ENCODE measurements at regions not wholly inside any gene's neighbourhood (a gene's known extent, or its start where the extent isn't known, plus 50 kb on each side); places are given as distances from the start of the nearest gene placed in this dataset.

DNA sequence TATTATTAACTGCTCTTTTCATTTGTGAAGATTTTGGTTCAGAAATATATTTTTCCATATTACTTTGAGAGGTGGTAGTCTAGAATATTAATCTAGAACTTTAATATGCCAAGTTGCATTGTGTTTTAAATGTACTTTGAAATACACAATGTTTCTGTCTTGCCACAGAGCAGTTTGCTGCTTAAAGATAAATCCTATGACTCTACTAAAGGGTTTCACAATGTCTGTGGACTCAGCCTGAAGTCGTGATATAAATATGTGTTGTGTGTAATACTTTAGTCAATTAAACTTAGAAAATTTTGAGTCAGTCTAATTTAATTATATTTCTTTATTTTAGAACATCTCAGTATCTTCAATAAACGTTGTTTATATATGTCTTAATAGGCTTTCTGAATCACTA is 1771.7 kb upstream of the PCDH7 start:
- TF ChIP-seq POLR2AphosphoS5 (IDR thresholded peaks at IDR 0.05; ENCODE audit: low read depth, low read length), result no peak
- no peak for TF ChIP-seq TAF1 (IDR thresholded peaks at IDR 0.05; ENCODE audit: borderline replicate concordance, low read depth, low read length)
- TF ChIP-seq POLR2A (IDR thresholded peaks at IDR 0.05; ENCODE audit: low read depth, low read length), result no peak
- no peak for DNase-seq (ENCODE audit: insufficient read length)
- FAIRE-seq, result no peak

- FAIRE-seq, result no peak
- no peak for TF ChIP-seq POLR2AphosphoS5 (IDR thresholded peaks at IDR 0.05; ENCODE audit: low read depth, low read length)
- no peak for TF ChIP-seq TAF1 (IDR thresholded peaks at IDR 0.05; ENCODE audit: borderline replicate concordance, low read depth, low read length)
- TF ChIP-seq POLR2A (IDR thresholded peaks at IDR 0.05; ENCODE audit: low read depth, low read length), result no peak
- DNase-seq (ENCODE audit: insufficient read length), result no peak
Measured at GRCh38 chr4:28966982-28967381, 1753.2 kb upstream of the PCDH7 start.

DNA sequence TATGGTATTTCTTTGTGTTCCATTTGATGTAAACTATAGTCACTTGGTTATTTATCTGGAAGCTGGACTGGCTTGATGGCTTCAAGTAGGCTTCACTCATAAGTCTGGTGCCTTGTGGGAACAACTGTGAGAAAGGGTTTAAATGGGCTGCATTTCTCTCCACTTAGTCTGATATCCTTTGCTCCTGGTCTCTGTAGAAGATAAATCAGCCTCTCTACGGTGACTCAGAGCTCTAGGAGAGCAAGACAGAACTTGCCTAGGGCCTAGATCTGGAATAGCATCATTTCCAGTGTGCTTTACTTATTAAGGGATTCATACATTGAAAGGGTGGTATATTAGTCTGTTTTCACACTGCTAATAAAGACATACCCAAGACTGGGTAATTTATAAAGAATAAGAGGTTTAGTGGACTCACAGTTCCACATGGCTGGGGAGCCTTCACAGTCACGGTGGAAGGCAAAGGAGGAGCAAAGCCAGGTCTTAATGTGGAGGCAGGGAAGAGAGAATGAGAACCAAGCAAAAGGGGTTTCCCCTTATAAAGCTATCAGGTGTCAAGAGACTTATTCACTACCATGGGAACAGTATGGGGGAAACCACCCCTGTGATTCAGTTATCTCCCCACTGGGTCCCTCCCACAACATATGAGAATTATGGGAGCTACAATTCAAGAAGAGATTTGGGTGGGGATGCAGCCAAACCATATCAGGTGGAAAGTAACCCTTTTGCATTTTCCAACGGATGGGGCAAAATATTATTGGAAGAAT is 1746.4 kb upstream of the PCDH7 start:
- no peak for FAIRE-seq
- DNase-seq (ENCODE audit: insufficient read length), result no peak
- TF ChIP-seq POLR2A (IDR thresholded peaks at IDR 0.05; ENCODE audit: low read depth, low read length), result no peak
- TF ChIP-seq POLR2AphosphoS5 (IDR thresholded peaks at IDR 0.05; ENCODE audit: low read depth, low read length), result no peak
- no peak for TF ChIP-seq TAF1 (IDR thresholded peaks at IDR 0.05; ENCODE audit: borderline replicate concordance, low read depth, low read length)

DNA sequence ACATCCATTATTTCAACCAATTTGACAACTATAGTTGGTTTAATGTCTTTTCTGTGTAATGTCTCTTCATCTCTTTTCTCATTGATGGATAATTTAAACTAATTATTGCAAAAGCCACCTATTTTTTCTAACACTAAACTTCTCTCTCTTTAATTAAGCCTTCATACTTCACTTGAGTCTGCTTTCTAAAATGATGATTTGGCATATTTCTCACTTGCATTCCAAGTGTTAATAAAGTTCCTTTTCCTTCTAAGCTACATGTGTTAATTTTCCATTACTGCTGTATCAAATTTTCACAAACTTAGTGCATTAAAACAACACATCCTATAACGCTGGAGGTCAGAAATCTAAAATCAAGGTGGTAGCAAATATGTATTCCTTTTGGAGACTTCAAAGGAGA is 1743.8 kb upstream of the PCDH7 start:
- no peak for DNase-seq (ENCODE audit: insufficient read length)
- FAIRE-seq, result no peak
- TF ChIP-seq POLR2AphosphoS5 (IDR thresholded peaks at IDR 0.05; ENCODE audit: low read depth, low read length) (no peak), TAF1 (IDR thresholded peaks at IDR 0.05; ENCODE audit: borderline replicate concordance, low read depth, low read length) (no peak), POLR2A (IDR thresholded peaks at IDR 0.05; ENCODE audit: low read depth, low read length) (no peak)

DNA sequence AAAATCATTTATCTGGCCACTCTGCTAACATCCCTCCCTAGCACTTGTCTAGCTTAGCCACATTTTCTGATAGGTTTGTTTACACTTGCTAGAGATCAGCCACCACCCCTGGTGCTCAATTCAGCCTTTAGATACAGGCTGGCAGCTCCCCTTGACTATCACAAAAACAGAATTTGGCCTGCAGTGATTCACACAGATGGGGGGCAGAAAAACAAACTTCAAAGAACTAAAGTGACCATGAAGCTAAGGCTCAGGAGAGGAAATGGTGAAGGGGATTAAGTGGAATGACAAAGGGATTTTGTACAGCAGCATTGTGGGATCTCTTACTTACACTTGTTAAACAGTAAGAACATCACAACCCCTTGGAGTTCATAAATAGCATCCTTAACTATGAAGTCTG is 1718.0 kb upstream of the PCDH7 start:
- no peak for FAIRE-seq
- DNase-seq (ENCODE audit: insufficient read length), result no peak
- TF ChIP-seq TAF1 (IDR thresholded peaks at IDR 0.05; ENCODE audit: borderline replicate concordance, low read depth, low read length) (no peak), POLR2AphosphoS5 (IDR thresholded peaks at IDR 0.05; ENCODE audit: low read depth, low read length) (no peak), POLR2A (IDR thresholded peaks at IDR 0.05; ENCODE audit: low read depth, low read length) (no peak)

GRCh38 chr4:29005838-29006237 is 1714.3 kb upstream of the PCDH7 start:
- TF ChIP-seq POLR2AphosphoS5 (IDR thresholded peaks at IDR 0.05; ENCODE audit: low read depth, low read length), result no peak
- TF ChIP-seq TAF1 (IDR thresholded peaks at IDR 0.05; ENCODE audit: borderline replicate concordance, low read depth, low read length), result no peak
- no peak for TF ChIP-seq POLR2A (IDR thresholded peaks at IDR 0.05; ENCODE audit: low read depth, low read length)
- FAIRE-seq, result no peak
- no peak for DNase-seq (ENCODE audit: insufficient read length)

GRCh38 chr4:29009908-29010307 is 1710.3 kb upstream of the PCDH7 start:
- DNase-seq (ENCODE audit: insufficient read length) (no peak), FAIRE-seq (no peak)
- TF ChIP-seq POLR2A (IDR thresholded peaks at IDR 0.05; ENCODE audit: low read depth, low read length) (no peak), POLR2AphosphoS5 (IDR thresholded peaks at IDR 0.05; ENCODE audit: low read depth, low read length) (no peak), TAF1 (IDR thresholded peaks at IDR 0.05; ENCODE audit: borderline replicate concordance, low read depth, low read length) (no peak)

DNA sequence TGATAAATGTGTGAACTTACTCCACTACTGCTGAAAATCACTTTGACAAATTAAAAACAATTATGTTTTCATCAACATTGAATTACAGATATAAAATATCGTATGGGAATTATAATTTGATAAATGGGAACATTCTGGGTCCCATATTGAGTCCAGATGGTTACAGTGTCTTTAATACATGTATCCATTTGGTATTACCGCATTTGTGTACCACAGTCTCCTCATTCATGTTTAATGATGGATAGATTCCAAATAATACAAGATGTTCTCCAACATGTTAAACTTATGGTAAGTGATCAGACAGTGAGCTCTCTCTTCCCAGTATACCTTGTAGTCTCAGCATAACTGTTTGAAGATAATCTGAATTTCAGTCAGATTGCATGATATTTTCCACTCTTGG is 1706.8 kb upstream of the PCDH7 start:
- TF ChIP-seq POLR2A (IDR thresholded peaks at IDR 0.05; ENCODE audit: low read depth, low read length) (no peak), TAF1 (IDR thresholded peaks at IDR 0.05; ENCODE audit: borderline replicate concordance, low read depth, low read length) (no peak), POLR2AphosphoS5 (IDR thresholded peaks at IDR 0.05; ENCODE audit: low read depth, low read length) (no peak)
- FAIRE-seq, result no peak
- DNase-seq (ENCODE audit: insufficient read length), result no peak

DNA sequence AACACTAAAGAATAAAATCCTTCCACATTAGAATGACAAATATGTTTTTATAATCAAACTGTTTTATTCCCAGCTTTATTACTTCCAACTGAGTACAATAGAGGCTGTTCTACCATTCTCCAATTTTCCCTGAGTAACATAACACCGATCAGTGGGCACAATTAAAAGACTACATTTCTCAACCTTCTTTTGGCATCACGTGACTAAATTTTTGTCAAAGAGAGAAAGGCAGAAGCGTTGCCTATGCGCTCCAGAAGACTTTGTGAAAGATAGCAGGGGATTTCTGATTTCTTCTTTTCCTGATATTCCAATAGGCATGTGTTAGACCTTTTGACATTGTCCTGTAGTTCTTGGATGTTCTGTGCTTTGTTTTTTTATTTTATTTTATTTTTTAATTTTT is 1705.6 kb upstream of the PCDH7 start:
- no peak for FAIRE-seq
- no peak for DNase-seq (ENCODE audit: insufficient read length)
- TF ChIP-seq POLR2AphosphoS5 (IDR thresholded peaks at IDR 0.05; ENCODE audit: low read depth, low read length) (no peak), POLR2A (IDR thresholded peaks at IDR 0.05; ENCODE audit: low read depth, low read length) (no peak), TAF1 (IDR thresholded peaks at IDR 0.05; ENCODE audit: borderline replicate concordance, low read depth, low read length) (no peak)

DNA sequence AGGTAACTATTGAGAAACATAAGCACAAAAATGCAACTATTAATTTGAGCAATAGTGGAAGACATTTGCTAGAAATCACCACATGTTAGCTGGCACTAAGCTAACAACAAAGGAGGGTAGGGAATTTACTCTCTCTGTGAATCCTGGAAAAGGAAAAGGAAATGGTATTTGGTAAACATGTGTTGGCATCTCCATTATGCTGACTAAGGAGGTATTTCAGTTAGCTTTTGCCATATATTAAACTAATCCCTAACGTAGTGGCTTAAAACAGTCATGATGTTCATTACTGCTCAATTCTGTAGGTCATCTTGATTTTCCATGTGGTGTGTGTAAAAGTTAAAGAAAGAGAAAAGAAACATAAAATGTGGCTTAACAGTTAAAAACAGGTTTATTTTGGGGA is 1686.5 kb upstream of the PCDH7 start:
- FAIRE-seq, result no peak
- no peak for DNase-seq (ENCODE audit: insufficient read length)
- TF ChIP-seq TAF1 (IDR thresholded peaks at IDR 0.05; ENCODE audit: borderline replicate concordance, low read depth, low read length), result no peak
- no peak for TF ChIP-seq POLR2A (IDR thresholded peaks at IDR 0.05; ENCODE audit: low read depth, low read length)
- TF ChIP-seq POLR2AphosphoS5 (IDR thresholded peaks at IDR 0.05; ENCODE audit: low read depth, low read length), result no peak

GRCh38 chr4:29037501-29037900 is 1682.7 kb upstream of the PCDH7 start:
- FAIRE-seq (no peak), DNase-seq (ENCODE audit: insufficient read length) (no peak)
- TF ChIP-seq TAF1 (IDR thresholded peaks at IDR 0.05; ENCODE audit: borderline replicate concordance, low read depth, low read length) (no peak), POLR2A (IDR thresholded peaks at IDR 0.05; ENCODE audit: low read depth, low read length) (no peak), POLR2AphosphoS5 (IDR thresholded peaks at IDR 0.05; ENCODE audit: low read depth, low read length) (no peak)

- DNase-seq (ENCODE audit: insufficient read length) (no peak), FAIRE-seq (no peak)
- TF ChIP-seq POLR2AphosphoS5 (IDR thresholded peaks at IDR 0.05; ENCODE audit: low read depth, low read length) (no peak), POLR2A (IDR thresholded peaks at IDR 0.05; ENCODE audit: low read depth, low read length) (no peak), TAF1 (IDR thresholded peaks at IDR 0.05; ENCODE audit: borderline replicate concordance, low read depth, low read length) (no peak)
Measured at GRCh38 chr4:29043411-29043810, 1676.8 kb upstream of the PCDH7 start.
